Forelimb muscle (tissue), 1 donor: ENCODE measurements at regions not wholly inside any gene's neighbourhood (a gene's known extent, or its start where the extent isn't known, plus 50 kb on each side); places are given as distances from the start of the nearest gene placed in this dataset.
"Not testable (repeated sequence)": the region's sequence is repeated elsewhere in the genome, so short reads cannot be mapped to it uniquely, and the experiment has no call there.

Experiments used
- DNase-seq: peaks from one replicate; pipeline ENCODE4 v3.0.0-alpha.2; 2013; ENCODE audit warnings: low read depth

- peak; percentile 39 for DNase-seq
Measured at GRCh38 chr2:220687231-220687843, 884.8 kb downstream of the EPHA4 start.

DNA sequence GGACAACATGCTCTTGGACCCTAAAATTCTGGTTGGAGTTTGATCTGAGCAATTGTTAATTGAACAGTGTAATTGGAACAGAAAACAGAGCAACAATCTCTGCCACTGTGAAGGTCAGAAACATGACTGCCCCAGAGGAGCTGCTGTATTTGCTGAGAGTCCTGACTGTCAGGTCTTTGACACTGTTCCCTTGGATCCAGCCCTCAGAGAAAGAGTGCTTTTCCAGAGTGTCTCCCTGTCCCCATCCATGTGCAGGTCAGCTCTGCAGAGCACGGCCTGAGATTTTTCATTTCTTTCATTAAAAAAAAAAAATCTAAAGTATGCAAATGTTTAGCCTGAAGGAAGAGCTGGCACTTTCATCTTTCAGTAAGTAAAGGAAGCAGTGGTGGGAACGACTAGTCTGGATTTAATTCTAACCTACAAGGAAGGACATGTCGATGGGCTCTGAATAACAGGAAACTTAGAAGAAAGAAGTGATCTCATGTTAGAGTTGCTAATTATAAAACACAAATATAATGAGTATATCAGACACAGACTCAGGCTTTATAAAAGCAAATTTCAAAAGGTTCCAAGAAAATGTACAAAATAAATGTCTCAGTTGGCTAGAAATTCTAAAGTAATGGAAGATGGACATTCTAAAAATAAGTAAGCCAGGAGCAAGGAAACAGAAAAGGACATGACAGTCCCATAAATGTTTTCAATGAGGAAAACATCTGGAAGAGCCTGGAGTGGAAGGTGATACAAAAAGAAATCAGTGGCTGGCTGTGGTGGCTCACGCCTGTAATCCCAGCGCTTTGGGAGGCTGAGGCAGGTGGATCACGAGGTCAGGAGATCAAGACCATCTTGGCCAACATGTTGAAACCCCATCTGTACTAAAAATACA lies 876.5 kb downstream of the EPHA4 start:
- no peak for DNase-seq

GRCh38 chr2:220696280-220696669 lies 875.8 kb downstream of the EPHA4 start:
- no peak for DNase-seq

DNA sequence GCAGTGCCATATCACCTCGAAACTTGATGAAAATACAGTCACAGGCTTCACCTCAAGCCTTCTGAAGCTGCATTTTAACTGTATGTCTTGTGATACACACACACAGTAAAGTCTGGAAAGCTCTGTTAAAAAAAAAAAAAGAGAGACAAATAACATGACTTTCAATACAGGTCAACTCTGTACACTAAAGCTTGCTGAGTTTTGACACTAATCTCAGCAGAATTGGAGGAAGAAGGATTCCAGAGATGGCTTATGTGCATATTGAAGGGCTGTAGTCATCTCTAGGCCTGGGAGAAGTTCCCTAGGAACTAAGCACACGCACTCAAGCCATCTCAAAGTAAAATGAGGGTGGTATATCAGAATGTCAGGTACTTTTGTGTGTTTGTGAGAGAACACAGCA lies 875.1 kb downstream of the EPHA4 start:
- no peak for DNase-seq

- DNase-seq, result no peak
Measured at GRCh38 chr2:220701115-220701514, 871.0 kb downstream of the EPHA4 start.

DNA sequence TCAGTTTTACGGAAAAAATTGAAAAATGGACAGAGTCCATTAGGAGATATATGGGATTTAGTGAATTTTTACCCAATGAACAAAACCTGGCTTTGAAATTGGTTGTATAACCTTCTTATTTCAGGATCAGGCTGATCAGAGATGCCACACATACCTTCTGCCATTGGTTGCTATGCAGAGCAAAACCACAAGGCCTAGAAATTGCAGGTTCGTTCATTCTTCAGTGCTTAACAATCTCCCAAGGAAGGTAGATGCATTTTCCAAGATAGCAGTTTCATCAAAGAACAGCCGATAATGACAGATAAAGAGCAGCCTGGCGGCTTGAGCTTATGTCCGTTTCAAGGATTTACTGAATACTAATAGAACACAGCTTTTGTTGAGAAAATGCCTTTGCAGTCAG lies 868.8 kb downstream of the EPHA4 start:
- no peak for DNase-seq

- no peak for DNase-seq
Measured at GRCh38 chr2:220704081-220704480, 868.0 kb downstream of the EPHA4 start.

- no peak for DNase-seq
Measured at GRCh38 chr2:220704810-220705209, 867.3 kb downstream of the EPHA4 start.

DNA sequence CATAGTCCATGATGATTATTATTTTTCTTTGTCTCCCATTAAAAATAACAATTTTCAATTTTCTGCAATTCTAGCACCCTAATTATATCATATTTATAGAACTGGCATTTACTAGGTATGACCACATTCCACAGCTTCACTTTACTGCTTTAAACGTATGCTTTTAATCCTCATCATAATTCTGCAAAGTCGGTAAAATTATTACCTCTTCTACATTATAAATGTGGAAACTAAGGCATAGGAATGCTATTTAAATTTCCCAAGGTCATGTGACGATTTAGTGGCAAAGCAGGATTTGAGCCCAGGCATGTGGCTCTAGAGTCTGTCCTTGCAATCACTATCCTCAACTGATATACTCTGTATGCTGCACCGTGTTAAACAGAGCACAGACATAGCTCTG lies 866.4 kb downstream of the EPHA4 start:
- no peak for DNase-seq

DNA sequence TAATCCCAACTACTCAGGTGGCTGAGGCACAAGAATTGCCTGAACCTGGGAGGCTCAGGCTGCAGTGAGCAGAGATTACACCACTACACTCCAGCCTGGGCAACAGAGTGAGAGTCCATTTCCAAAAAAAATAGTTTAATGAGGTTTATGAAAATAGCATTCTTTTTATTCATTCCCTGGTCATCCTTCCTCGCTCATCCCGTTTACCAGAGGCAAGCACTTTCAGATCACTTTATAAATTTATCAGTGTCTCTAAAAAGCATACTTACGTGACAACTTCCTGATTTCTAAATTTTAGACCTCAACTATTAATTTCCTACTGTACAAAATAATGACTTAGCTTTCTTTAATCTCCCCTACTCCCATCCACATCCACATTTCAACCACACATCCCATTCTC lies 864.8 kb downstream of the EPHA4 start:
- DNase-seq, result no peak

GRCh38 chr2:220708366-220708765 lies 863.7 kb downstream of the EPHA4 start:
- DNase-seq, result no peak

DNA sequence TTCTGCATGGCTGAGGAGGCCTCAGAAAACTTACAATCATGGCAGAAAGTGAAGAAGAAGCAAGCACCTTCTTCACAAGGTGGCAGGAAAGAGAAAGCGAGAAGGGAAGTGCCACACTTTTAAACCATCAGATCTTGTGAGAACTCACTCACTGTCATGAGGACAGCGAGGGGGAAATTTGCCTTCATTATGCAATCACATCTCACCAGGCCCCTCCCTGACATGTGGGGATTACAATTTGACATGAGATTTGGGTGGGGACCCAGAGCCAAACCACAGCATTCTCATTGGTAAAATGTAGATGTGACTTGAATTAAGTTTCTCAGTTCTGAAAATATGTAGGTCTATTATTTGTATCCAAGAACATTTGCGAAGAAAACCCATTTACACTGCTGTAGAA lies 854.8 kb downstream of the EPHA4 start:
- no peak for DNase-seq

DNA sequence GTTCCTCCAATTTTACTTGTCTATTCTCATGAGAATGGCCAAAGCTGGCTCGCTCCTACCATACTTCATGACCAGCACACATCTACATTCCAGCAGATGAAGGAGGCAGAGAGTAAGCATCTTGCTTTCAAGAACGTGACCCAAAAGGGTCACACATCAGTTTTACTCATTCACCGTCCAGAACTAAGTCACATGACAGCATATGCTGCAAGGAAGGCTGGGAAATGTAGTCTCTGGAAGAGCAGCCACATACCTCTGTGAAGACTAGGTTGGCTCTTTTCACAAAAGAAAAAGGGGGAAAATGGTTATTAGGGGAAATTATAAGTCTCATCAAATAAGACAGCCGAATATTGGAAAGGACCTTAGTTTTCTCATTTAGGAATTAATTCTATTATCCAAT lies 835.3 kb downstream of the EPHA4 start:
- no peak for DNase-seq

DNA sequence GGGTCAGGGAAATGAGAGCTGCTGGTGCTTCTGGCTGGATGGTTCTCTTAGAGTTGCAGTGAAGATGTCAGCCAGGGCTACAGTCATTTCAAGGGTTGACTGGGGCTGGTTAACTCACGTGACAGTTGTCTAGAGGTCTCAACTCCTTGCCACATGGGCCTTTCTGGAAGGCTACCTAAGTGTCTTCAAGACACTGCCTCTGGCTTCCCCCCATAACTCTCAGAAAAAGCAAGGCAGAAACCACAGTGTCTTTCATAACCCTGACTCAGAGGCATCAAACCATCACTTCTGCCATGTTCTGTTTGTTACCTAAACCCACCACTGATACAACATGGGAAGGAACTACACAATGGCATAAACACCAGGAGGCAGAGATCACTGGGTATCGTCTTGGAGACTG lies 828.9 kb downstream of the EPHA4 start:
- DNase-seq, result no peak

GRCh38 chr2:220744861-220745260 lies 827.2 kb downstream of the EPHA4 start:
- DNase-seq, result no peak

DNA sequence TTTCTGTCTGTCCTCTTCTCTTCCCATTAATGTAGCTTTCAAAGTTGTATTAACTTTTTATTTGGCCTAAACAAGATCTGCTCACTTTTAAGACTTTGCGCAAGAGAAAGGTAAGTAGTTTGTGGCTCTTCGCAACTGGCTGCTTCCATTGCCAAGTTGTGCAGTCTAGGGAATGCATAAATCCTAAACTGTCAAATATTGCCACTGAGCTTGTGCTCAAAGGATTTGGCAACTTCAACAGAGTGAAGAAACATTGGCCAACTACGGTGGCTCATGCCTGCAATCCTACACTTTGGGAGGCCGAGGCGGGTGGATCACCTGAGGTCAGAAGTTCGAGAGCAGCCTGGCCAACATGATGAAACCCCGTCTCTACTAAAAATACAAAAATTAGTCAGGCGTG lies 826.4 kb downstream of the EPHA4 start:
- DNase-seq, result no peak

GRCh38 chr2:220747736-220748135 lies 824.4 kb downstream of the EPHA4 start:
- no peak for DNase-seq

DNA sequence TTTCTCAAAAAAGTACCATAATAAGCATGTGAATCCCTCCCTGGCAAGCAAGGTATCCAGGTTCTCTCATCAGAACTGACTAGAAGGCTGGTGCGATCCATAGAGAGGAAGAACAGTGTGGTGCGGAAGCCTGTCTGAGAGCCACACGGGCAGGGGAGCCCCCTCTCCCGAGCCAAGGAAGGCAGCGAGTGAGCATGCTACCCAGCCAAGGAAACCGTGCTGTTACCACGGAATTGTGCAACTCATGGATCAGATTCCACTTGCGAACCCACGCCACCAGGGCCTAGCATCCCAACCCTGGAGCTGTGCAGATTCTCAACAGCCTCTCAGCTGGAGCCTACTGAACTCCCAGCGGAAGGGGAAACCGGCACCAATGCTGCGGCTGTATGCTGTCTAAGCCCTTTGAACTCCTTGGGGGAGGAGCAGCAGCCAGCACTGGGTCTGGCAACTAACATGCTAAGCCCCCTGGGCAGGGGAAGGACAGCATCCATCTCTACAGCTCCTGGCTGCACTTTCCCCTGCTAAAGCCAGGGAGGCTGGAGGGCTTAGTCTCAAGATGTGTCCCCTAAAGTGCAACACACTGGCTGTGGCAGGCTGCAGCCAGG lies 823.1 kb downstream of the EPHA4 start:
- DNase-seq, result no peak

GRCh38 chr2:220753486-220753885 lies 818.6 kb downstream of the EPHA4 start:
- DNase-seq, result no peak

DNA sequence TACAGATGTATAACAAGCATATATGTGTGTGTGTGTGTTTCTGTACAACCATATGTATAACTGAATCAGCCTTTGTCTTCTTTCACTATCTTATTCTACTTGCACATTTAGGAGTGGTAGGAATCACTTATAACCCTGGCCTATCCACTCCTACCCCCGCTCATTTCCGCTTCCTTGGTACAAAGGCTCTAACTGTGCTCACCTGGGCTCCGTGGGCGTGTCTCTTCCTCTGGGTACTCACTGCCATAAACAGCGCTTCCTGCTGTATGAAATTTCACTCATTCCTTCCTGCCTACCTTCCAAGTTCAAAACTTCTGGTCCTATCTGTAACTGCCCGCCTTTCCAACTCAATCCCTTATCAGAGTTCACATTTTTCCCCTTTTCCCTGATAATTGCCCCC lies 815.5 kb downstream of the EPHA4 start:
- no peak for DNase-seq

DNA sequence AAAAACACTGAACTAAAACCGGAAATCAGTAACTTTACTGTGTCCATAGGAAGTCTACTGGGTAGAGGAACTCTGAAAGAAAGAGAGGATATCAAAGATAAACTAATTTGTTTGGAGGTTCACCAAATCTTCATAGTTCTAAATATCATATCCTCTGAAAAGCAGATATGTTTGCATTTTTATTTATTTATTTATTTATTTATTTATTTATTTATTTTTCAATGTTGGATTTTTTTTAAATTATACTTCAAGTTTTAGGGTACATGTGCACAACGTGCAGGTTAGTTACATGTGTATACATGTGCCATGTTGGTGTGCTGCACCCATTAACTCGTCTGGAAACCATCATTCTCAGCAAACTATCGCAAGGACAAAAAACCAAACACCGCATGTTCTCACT lies 813.7 kb downstream of the EPHA4 start:
- DNase-seq, result not testable (repeated sequence)

- DNase-seq, result no peak
Measured at GRCh38 chr2:220764171-220764570, 807.9 kb downstream of the EPHA4 start.
